GM20000 (cell line): ENCODE measurements at regions not wholly inside any gene's neighbourhood (a gene's known extent, or its start where the extent isn't known, plus 50 kb on each side); places are given as distances from the start of the nearest gene placed in this dataset.

ENCODE experiments used
- DNase-seq: peaks from one replicate; pipeline ENCODE4 v3.0.0; 2012; ENCODE audit warnings: low spot score
- TF ChIP-seq, protein P1 (sequence below): IDR thresholded peaks from 2 replicates; pipeline ENCODE4 v1.5.1; 2012; ENCODE audit warnings: mild to moderate bottlenecking, control low read depth; ENCODE audit errors: extremely low read depth, missing control alignments

DNA sequence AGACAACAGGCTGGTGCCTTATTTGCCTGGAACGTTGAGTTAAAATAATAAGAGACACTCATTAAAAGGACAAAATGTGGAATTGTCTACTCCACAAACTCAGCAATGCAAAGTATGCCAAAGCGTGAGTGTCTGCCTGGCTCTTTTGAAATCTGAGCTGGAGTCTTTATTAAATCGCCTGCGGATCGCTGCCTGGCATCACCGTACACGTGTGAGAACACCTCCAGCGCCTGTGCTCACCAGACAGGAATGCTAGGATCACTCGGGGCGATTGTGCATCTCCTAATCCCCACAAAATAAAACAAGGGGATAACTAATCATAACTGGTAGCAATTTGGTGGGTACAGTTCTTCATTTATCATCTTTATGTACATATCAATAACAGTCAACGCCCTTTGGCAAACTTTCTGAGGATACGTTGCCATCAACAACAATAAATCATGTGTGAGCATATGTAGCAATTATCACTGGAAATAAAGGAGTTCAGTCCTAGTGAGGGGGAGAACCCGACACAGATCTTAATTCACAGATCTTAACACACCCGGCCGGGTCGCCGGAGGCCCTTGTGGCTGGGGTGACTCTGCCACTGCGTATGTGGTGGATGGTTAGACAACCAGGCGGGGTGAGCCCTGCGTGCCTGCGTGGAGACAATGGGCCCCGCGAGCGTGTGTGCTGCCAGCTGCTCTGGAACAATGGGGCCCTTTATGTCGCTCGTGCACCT is 284.9 kb upstream of the IRX1 start:
- DNase-seq: no peak
- TF ChIP-seq, protein P1, sequence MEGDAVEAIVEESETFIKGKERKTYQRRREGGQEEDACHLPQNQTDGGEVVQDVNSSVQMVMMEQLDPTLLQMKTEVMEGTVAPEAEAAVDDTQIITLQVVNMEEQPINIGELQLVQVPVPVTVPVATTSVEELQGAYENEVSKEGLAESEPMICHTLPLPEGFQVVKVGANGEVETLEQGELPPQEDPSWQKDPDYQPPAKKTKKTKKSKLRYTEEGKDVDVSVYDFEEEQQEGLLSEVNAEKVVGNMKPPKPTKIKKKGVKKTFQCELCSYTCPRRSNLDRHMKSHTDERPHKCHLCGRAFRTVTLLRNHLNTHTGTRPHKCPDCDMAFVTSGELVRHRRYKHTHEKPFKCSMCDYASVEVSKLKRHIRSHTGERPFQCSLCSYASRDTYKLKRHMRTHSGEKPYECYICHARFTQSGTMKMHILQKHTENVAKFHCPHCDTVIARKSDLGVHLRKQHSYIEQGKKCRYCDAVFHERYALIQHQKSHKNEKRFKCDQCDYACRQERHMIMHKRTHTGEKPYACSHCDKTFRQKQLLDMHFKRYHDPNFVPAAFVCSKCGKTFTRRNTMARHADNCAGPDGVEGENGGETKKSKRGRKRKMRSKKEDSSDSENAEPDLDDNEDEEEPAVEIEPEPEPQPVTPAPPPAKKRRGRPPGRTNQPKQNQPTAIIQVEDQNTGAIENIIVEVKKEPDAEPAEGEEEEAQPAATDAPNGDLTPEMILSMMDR: no peak

DNA sequence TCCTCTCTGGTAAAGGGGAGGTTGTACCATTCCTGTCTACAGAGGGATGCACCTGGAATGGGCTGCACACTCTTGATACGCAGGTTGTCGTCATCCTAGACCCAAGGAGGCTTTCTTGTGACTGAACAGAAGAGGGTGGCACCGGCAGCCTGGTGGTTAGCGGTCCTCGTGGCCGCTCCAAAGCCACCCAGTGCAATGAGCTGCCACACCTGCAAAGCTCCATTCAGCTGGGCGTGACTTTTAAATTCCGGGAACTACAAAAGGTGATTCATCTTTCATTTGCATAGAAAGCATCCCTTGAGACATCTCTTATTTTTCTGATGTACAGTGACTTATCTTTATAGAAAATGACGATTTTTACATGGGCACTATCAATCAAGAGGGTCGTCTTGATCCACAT is 286.1 kb upstream of the IRX1 start:
- TF ChIP-seq, protein P1: no peak
- DNase-seq: no peak

DNA sequence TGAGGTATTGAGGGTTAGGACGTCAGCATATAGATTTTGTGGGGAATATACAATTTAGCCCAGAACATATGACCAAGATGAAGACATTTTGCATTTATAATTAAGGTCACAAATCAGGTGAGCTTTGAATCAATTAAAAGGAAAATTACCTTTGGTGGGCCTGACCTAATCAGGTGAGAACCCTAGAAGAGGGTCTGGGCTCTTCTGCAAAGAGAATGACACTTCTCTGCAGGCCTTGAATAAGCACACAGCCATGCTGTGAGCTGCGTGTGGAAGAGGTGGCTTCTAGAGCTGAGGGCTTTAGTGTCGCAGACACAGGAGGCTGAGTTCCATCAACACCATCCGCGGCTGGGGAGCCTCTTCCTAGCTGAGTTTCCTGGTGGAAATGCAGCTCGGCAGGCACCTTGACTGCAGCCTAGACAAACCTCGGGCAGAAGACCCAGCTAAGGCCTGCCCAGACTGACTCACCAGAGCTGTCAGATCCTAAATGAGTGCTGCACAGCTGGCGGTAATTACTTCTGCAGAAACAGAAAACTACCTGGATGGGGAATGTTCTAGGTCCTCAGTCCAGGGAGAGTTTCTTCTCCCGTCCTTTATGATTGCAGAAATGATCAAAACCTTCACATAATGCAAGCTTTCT is 287.5 kb upstream of the IRX1 start:
- TF ChIP-seq, protein P1: no peak
- DNase-seq: no peak

DNA sequence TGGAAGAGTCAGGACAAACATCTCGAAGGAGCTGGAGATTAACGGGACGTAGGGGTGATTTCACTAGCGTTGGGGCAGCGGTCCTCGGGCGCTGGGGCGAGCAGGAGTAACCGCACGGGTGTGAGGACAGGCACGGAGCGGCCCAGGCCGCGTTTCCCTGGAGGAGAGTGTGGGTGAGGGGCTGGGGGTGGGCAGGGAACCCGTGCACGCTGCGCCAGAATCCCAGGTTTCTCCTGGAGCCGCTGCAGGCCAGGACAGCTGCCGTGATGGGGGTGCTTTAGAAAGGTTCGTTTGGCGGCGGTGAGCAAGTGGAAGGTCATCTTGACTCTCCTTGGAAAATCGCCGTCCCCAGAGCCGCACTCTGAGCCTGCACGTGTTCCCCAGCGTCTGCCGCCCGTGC is 290.2 kb upstream of the IRX1 start:
- TF ChIP-seq, protein P1: no peak

DNA sequence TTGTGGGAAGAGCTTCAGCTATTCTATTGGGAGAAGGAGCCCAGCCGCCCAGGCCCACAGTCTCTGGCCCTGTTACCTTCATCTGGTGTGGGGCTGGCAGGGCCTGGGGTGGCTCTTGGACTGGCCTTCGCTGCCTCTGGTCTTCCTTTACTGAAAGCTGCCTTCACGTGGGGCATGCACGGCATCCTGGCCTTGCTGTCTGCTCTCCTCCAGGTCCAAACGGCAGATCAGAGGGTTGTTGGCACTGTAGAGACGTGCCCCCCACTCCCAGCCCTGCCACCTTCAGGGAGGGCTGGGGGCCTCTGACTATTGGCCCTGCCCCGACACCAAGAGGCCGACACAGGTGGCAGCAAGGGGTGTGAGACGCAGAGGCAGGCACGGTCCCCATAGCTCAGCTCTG is 291.3 kb upstream of the IRX1 start:
- DNase-seq: no peak
- TF ChIP-seq, protein P1: no peak

More for the DNA sequence above, 290.2 kb upstream of the IRX1 start:
- DNase-seq: no peak

DNA sequence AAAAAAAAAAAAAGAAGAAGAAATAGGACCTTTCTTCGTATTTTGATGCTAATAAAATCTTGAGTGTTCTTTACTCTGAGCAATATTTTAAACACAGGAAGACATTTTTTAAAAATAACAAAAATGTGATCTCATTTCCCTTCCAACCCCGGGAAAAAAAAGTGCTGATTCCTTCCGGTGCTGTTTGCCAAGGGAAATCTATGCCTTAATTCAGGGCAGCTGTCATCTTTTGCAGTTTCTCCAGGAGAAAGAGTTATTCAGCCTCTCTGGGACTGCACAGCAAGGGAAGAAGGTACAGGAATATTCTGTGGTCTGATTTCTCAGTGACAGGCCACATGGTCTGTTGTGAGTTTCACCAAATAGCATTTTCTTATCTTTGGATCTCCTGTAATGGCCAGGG is 291.9 kb upstream of the IRX1 start:
- TF ChIP-seq, protein P1: no peak
- no peak for DNase-seq

DNA sequence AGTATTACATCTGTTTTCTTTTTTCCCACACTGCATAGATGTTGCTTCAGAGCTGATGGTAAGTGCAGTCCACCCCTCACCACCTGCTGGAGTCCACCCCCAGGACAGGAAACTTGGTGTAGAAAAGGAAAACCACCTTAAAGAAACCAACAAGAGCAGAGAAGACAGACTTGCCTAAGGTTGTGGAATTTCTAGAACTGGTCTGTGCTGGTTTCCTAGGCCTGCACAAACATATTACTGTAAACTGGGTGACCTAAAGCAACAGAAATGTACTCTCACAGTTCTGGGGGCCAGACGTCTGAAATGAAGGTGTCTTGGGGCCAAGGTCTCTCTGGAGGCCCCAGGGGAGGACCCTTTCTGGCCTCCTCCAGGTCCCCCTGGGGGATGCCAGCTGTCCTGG is 293.4 kb upstream of the IRX1 start:
- TF ChIP-seq, protein P1: no peak
- no peak for DNase-seq
